ENCODE measurements at regions not wholly inside any gene's neighbourhood (a gene's known extent, or its start where the extent isn't known, plus 50 kb on each side); places are given as distances from the start of the nearest gene placed in this dataset.

- H3K27ac ChIP-seq (ENCODE audit: low read depth) = no peak overlapping the region
- H3K27ac Mint-ChIP-seq = no peak overlapping the region
- H3K4me1 ChIP-seq (ENCODE audit: insufficient read depth) = peaks cover 6% of the 10 kb centered on the region; the same call in 1 of the 2 replicates
- peaks cover 3% of the 10 kb centered on the region; the same call in 1 of the 3 replicates for H3K36me3 Mint-ChIP-seq (ENCODE audit: low read depth)
- H3K4me2 ChIP-seq = no peak overlapping the region
- no peak overlapping the region for H2AFZ ChIP-seq
- ATAC-seq = no peak
- no peak overlapping the region for H3K4me3 Mint-ChIP-seq
- no peak overlapping the region for H3K4me3 ChIP-seq
- H4K20me1 ChIP-seq (replicated peaks; ENCODE audit: insufficient read depth) = no peaks in the 10 kb centered on the region
- no peaks in the 10 kb centered on the region for H3K9me2 ChIP-seq (ENCODE audit: insufficient read depth)
- H3K36me3 ChIP-seq (ENCODE audit: insufficient read depth) = no peaks in the 10 kb centered on the region
- no peaks in the 10 kb centered on the region for H3K9me3 Mint-ChIP-seq
- TF ChIP-seq ETS1 (IDR thresholded peaks at IDR 0.05) (no peak), EZH2phosphoT487 (IDR thresholded peaks at IDR 0.05; ENCODE audit: unreplicated experiment) (no peak), ZNF114 (CRISPR knock-in tag; IDR thresholded peaks at IDR 0.05) (no peak), ZNF462 (CRISPR knock-in tag; IDR thresholded peaks at IDR 0.05) (no peak), REST (IDR thresholded peaks at IDR 0.05; ENCODE audit: unreplicated experiment) (no peak), STAT1 (IDR thresholded peaks at IDR 0.05; ENCODE audit: unreplicated experiment) (no peak)
- H3F3A ChIP-seq (replicated peaks; ENCODE audit: low read depth) = no peaks in the 10 kb centered on the region
- DNase-seq (ENCODE audit: low spot score) = no peak
- no peaks in the 10 kb centered on the region for H3K79me2 ChIP-seq (replicated peaks; ENCODE audit: insufficient read depth)
- no peaks in the 10 kb centered on the region for H3K27me3 ChIP-seq (ENCODE audit: insufficient read depth)
- H3K4me1 Mint-ChIP-seq = peaks cover 3% of the 10 kb centered on the region; the same call in 1 of the 3 replicates
- H3K27me3 Mint-ChIP-seq (ENCODE audit: insufficient read depth, low read depth, poor library complexity) = no peaks in the 10 kb centered on the region
Measured at GRCh38 chr6:115617031-115617430, 443.7 kb downstream of the FRK start.

All from GM23338 (cell line).